PC-3 (cell line): ENCODE measurements at regions not wholly inside any gene's neighbourhood (a gene's known extent, or its start where the extent isn't known, plus 50 kb on each side); places are given as distances from the start of the nearest gene placed in this dataset.
"Not testable (repeated sequence)": the region's sequence is repeated elsewhere in the genome, so short reads cannot be mapped to it uniquely, and the experiment has no call there.

ENCODE experiments used
- ATAC-seq: fragments of 200-7000 bp; cut with Tn5 transposase; 2 replicates; pipeline ENCODE4 v1.9.1; 2020; ENCODE audit warnings: mild to moderate bottlenecking, moderate library complexity
- BruUV-seq: library from RNA; stranded (reverse); fragments of 400-500 nt; replicated peaks from 2 replicates; lab custom pipeline; 2021; lab: Mats Ljungman, UMichigan
- CTCF ChIA-PET: fragments of 300-600 bp; sonication (Branson Sonifier 250); formaldehyde crosslinking; loops from one replicate; lab custom pipeline; 2022; ENCODE audit warnings: antibody characterized with exemption; lab: Charles Lee
- POLR2A ChIA-PET: fragments of 300-600 bp; sonication (Branson Sonifier 250); formaldehyde crosslinking; loops from one replicate; lab custom pipeline; 2022; ENCODE audit warnings: antibody characterized with exemption; ENCODE audit not compliant: unreplicated experiment; lab: Charles Lee
- DNase-seq: peaks from one replicate; pipeline ENCODE4 v3.0.0-alpha.2; 2015
- H2AFZ ChIP-seq: fragments of 300-600 bp; sonication (generic); 2 replicates; pipeline ENCODE4 v1.6.0; 2016; ENCODE audit warnings: antibody characterized with exemption, low read length
- H3F3A ChIP-seq: fragments of 300-600 bp; sonication (generic); one replicate; pipeline ENCODE4 v1.6.0; 2017; ENCODE audit warnings: antibody characterized with exemption, low read length, control low read depth, mild to moderate bottlenecking; ENCODE audit not compliant: unreplicated experiment
- H3K27ac ChIP-seq: fragments of 300-600 bp; sonication (generic); 2 replicates; pipeline ENCODE4 v1.5.1; 2016; ENCODE audit warnings: mild to moderate bottlenecking, low read length
- H3K27me3 ChIP-seq: fragments of 300-600 bp; sonication (generic); 2 replicates; pipeline ENCODE4 v1.6.1; 2016; ENCODE audit warnings: low read length, mixed read lengths
- H3K36me3 ChIP-seq: fragments of 300-600 bp; sonication (generic); 2 replicates; pipeline ENCODE4 v1.6.1; 2016; ENCODE audit warnings: low read depth, mixed run types, low read length, mixed read lengths
- H3K4me1 ChIP-seq: fragments of 300-600 bp; sonication (generic); 2 replicates; pipeline ENCODE4 v1.5.1; 2016; ENCODE audit warnings: low read length; ENCODE audit not compliant: insufficient read depth
- H3K4me2 ChIP-seq: fragments of 300-600 bp; sonication (generic); 2 replicates; pipeline ENCODE4 v1.6.0; 2016; ENCODE audit warnings: low read length
- H3K4me3 ChIP-seq: fragments of 300-600 bp; sonication (generic); 2 replicates; pipeline ENCODE4 v1.5.1; 2016; ENCODE audit warnings: mild to moderate bottlenecking, low read length, mixed read lengths
- H3K79me2 ChIP-seq: fragments of 300-600 bp; sonication (generic); 2 replicates; pipeline ENCODE4 v1.6.1; 2017; ENCODE audit warnings: low read length, mixed read lengths
- H3K9ac ChIP-seq: fragments of 300-600 bp; sonication (generic); 2 replicates; pipeline ENCODE4 v1.6.0; 2016; ENCODE audit warnings: mild to moderate bottlenecking, low read length
- H3K9me2 ChIP-seq: fragments of 300-600 bp; sonication (generic); replicated peaks from 2 replicates; pipeline ENCODE4 v1.6.1; 2016; ENCODE audit warnings: mixed run types, low read length, mixed read lengths
- H3K9me3 ChIP-seq: fragments of 300-600 bp; sonication (generic); 2 replicates; pipeline ENCODE4 v1.6.1; 2016; ENCODE audit warnings: low read length, mixed read lengths
- H4K20me1 ChIP-seq: fragments of 300-600 bp; sonication (generic); 2 replicates; pipeline ENCODE4 v1.6.1; 2016; ENCODE audit warnings: low read length, mixed read lengths
- intact Hi-C: fragments of 100-400 bp; cut with micrococcal nuclease; formaldehyde crosslinking; loops from 2 replicates; pipeline ENCODE4 v1.9.0; 2023

GRCh38 chr1:143786381-143786780 lies 185.4 kb downstream of the FAM72C start:
- H3K9ac ChIP-seq, H3K79me2 ChIP-seq, DNase-seq, CTCF ChIA-PET, H3K9me2 ChIP-seq, H3K27ac ChIP-seq, H3F3A ChIP-seq, H3K4me1 ChIP-seq, H4K20me1 ChIP-seq, POLR2A ChIA-PET, intact Hi-C loops, H3K27me3 ChIP-seq, H3K4me3 ChIP-seq, H3K9me3 ChIP-seq, H2AFZ ChIP-seq, H3K36me3 ChIP-seq, ATAC-seq, H3K4me2 ChIP-seq, BruUV-seq: not testable (repeated sequence)

GRCh38 chr1:143785883-143786282 lies 185.9 kb downstream of the FAM72C start:
- H3K4me3 ChIP-seq, H3K9me3 ChIP-seq, H3K9ac ChIP-seq, H3K36me3 ChIP-seq, H2AFZ ChIP-seq, ATAC-seq, H4K20me1 ChIP-seq, H3F3A ChIP-seq, H3K27ac ChIP-seq, CTCF ChIA-PET, DNase-seq, H3K27me3 ChIP-seq, BruUV-seq, intact Hi-C loops, H3K9me2 ChIP-seq, H3K4me1 ChIP-seq, H3K4me2 ChIP-seq, POLR2A ChIA-PET, H3K79me2 ChIP-seq: not testable (repeated sequence)

GRCh38 chr1:143784239-143784882 lies 187.4 kb downstream of the FAM72C start:
- H3K9ac ChIP-seq, DNase-seq, H3K36me3 ChIP-seq, ATAC-seq, H3K79me2 ChIP-seq, H2AFZ ChIP-seq, H3K4me2 ChIP-seq, H3K27me3 ChIP-seq, POLR2A ChIA-PET, H3K9me2 ChIP-seq, H4K20me1 ChIP-seq, H3K4me1 ChIP-seq, H3K27ac ChIP-seq, BruUV-seq, H3F3A ChIP-seq, intact Hi-C loops, CTCF ChIA-PET, H3K9me3 ChIP-seq, H3K4me3 ChIP-seq: not testable (repeated sequence)

- H3K9ac ChIP-seq, H3F3A ChIP-seq, H3K9me3 ChIP-seq, H3K9me2 ChIP-seq, H3K4me3 ChIP-seq, BruUV-seq, DNase-seq, H3K27me3 ChIP-seq, CTCF ChIA-PET, H3K4me2 ChIP-seq, H3K36me3 ChIP-seq, POLR2A ChIA-PET, intact Hi-C loops, H4K20me1 ChIP-seq, H3K4me1 ChIP-seq, H3K79me2 ChIP-seq, H3K27ac ChIP-seq, H2AFZ ChIP-seq: not testable (repeated sequence)
- ATAC-seq, result peak; percentile 59
Observed at GRCh38 chr1:143778178-143778577, 193.6 kb downstream of the FAM72C start.

GRCh38 chr1:143764831-143765230 lies 207.0 kb downstream of the FAM72C start:
- H3K4me3 ChIP-seq, H3K4me1 ChIP-seq, H3K79me2 ChIP-seq, POLR2A ChIA-PET, H3K9me2 ChIP-seq, H3K9me3 ChIP-seq, BruUV-seq, H3K27me3 ChIP-seq, CTCF ChIA-PET, DNase-seq, ATAC-seq, H3K4me2 ChIP-seq, H4K20me1 ChIP-seq, H3F3A ChIP-seq, intact Hi-C loops, H3K27ac ChIP-seq, H2AFZ ChIP-seq, H3K36me3 ChIP-seq, H3K9ac ChIP-seq: not testable (repeated sequence)

GRCh38 chr1:143760366-143760765 lies 211.4 kb downstream of the FAM72C start:
- H2AFZ ChIP-seq, H3K27ac ChIP-seq, H3K4me1 ChIP-seq, H3K9me3 ChIP-seq, ATAC-seq, H3K4me3 ChIP-seq, H3K36me3 ChIP-seq, H3K9ac ChIP-seq, H3K27me3 ChIP-seq, BruUV-seq, DNase-seq, H3K79me2 ChIP-seq, H3K4me2 ChIP-seq, H3K9me2 ChIP-seq, intact Hi-C loops, H3F3A ChIP-seq, POLR2A ChIA-PET, H4K20me1 ChIP-seq, CTCF ChIA-PET: not testable (repeated sequence)

- DNase-seq, result peak; percentile 9
- H3K9me2 ChIP-seq, H3K79me2 ChIP-seq, H2AFZ ChIP-seq, H3K27ac ChIP-seq, H3K36me3 ChIP-seq, H4K20me1 ChIP-seq, BruUV-seq, intact Hi-C loops, H3K9ac ChIP-seq, H3K9me3 ChIP-seq, H3K4me2 ChIP-seq, H3F3A ChIP-seq, H3K4me3 ChIP-seq, H3K27me3 ChIP-seq, H3K4me1 ChIP-seq, CTCF ChIA-PET, POLR2A ChIA-PET: not testable (repeated sequence)
- ATAC-seq, result peak; percentile 82
Observed at GRCh38 chr1:143755961-143756360, 215.8 kb downstream of the FAM72C start.
